ENCODE measurements at regions not wholly inside any gene's neighbourhood (a gene's known extent, or its start where the extent isn't known, plus 50 kb on each side); places are given as distances from the start of the nearest gene placed in this dataset.

GRCh38 chr4:96293806-96294205, 453.9 kb downstream of the PDHA2 start:
- CTCF ChIA-PET, result no interaction called here
- no peaks in the 10 kb centered on the region for H3K4me1 Mint-ChIP-seq (ENCODE audit: low read depth, unreplicated experiment)
- no peaks in the 10 kb centered on the region for H3K36me3 Mint-ChIP-seq (ENCODE audit: insufficient read depth, unreplicated experiment)
- no peak overlapping the region for H3K4me3 Mint-ChIP-seq (ENCODE audit: low read depth, unreplicated experiment)
- BruUV-seq (replicated peaks), result no TSS peak
- H3K9me3 Mint-ChIP-seq (ENCODE audit: low read depth, unreplicated experiment), result no peaks in the 10 kb centered on the region
- no peak for TF ChIP-seq CTCF (IDR thresholded peaks at IDR 0.05; ENCODE audit: unreplicated experiment)
- DNase-seq, result no peak
- intact Hi-C loops (cut with micrococcal nuclease; ENCODE audit: unreplicated experiment), result no loop called here
- no peaks in the 10 kb centered on the region for H3K27me3 Mint-ChIP-seq (ENCODE audit: unreplicated experiment)
- no peak overlapping the region for H3K27ac Mint-ChIP-seq (ENCODE audit: unreplicated experiment)

- Mint-ChIP-seq H3K36me3 (ENCODE audit: insufficient read depth, unreplicated experiment) (no peaks in the 10 kb centered on the region), H3K4me1 (ENCODE audit: low read depth, unreplicated experiment) (no peaks in the 10 kb centered on the region), H3K9me3 (ENCODE audit: low read depth, unreplicated experiment) (no peaks in the 10 kb centered on the region), H3K27ac (ENCODE audit: unreplicated experiment) (no peak overlapping the region), H3K4me3 (ENCODE audit: low read depth, unreplicated experiment) (no peak overlapping the region), H3K27me3 (ENCODE audit: unreplicated experiment) (no peaks in the 10 kb centered on the region)
- no peak for DNase-seq
- TF ChIP-seq CTCF (IDR thresholded peaks at IDR 0.05; ENCODE audit: unreplicated experiment), result no peak
- CTCF ChIA-PET, result no interaction called here
- BruUV-seq (replicated peaks), result no TSS peak
- intact Hi-C loops (cut with micrococcal nuclease; ENCODE audit: unreplicated experiment), result no loop called here
These were observed 455.3 kb downstream of the PDHA2 start for GRCh38 chr4:96295143-96295741.

GRCh38 chr4:96301715-96302114, 461.8 kb downstream of the PDHA2 start:
- intact Hi-C loops (cut with micrococcal nuclease; ENCODE audit: unreplicated experiment), result no loop called here
- Mint-ChIP-seq H3K27ac (ENCODE audit: unreplicated experiment) (no peak overlapping the region), H3K27me3 (ENCODE audit: unreplicated experiment) (no peaks in the 10 kb centered on the region), H3K36me3 (ENCODE audit: insufficient read depth, unreplicated experiment) (no peaks in the 10 kb centered on the region), H3K4me3 (ENCODE audit: low read depth, unreplicated experiment) (no peak overlapping the region), H3K4me1 (ENCODE audit: low read depth, unreplicated experiment) (no peaks in the 10 kb centered on the region), H3K9me3 (ENCODE audit: low read depth, unreplicated experiment) (no peaks in the 10 kb centered on the region)
- no peak for TF ChIP-seq CTCF (IDR thresholded peaks at IDR 0.05; ENCODE audit: unreplicated experiment)
- CTCF ChIA-PET, result no interaction called here
- DNase-seq, result no peak
- BruUV-seq (replicated peaks), result no TSS peak

- TF ChIP-seq CTCF (IDR thresholded peaks at IDR 0.05; ENCODE audit: unreplicated experiment), result no peak
- Mint-ChIP-seq H3K9me3 (ENCODE audit: low read depth, unreplicated experiment) (peaks cover 2% of the 10 kb centered on the region), H3K4me3 (ENCODE audit: low read depth, unreplicated experiment) (no peak overlapping the region), H3K36me3 (ENCODE audit: insufficient read depth, unreplicated experiment) (no peaks in the 10 kb centered on the region), H3K4me1 (ENCODE audit: low read depth, unreplicated experiment) (no peaks in the 10 kb centered on the region), H3K27ac (ENCODE audit: unreplicated experiment) (no peak overlapping the region), H3K27me3 (ENCODE audit: unreplicated experiment) (no peaks in the 10 kb centered on the region)
- intact Hi-C loops (cut with micrococcal nuclease; ENCODE audit: unreplicated experiment), result no loop called here
- no TSS peak for BruUV-seq (replicated peaks)
- DNase-seq, result no peak
- CTCF ChIA-PET, result no interaction called here
These were observed 465.1 kb downstream of the PDHA2 start for GRCh38 chr4:96305030-96305429.
